D721Med (cell line): ENCODE measurements at regions not wholly inside any gene's neighbourhood (a gene's known extent, or its start where the extent isn't known, plus 50 kb on each side); places are given as distances from the start of the nearest gene placed in this dataset.

Source experiments
- DNase-seq: peaks from one replicate; pipeline ENCODE4 v3.0.0; 2011; ENCODE audit warnings: low spot score; ENCODE audit not compliant: insufficient read length
- FAIRE-seq: peaks from 2 replicates; lab custom pipeline; 2011; peaks lifted over from hg19 to GRCh38; lab: Jason Lieb, UNC
- CTCF ChIP-seq: IDR thresholded peaks from 2 replicates; pipeline ENCODE4 v1.5.1; 2012; ENCODE audit warnings: mild to moderate bottlenecking, control low read depth; ENCODE audit not compliant: insufficient read depth; ENCODE audit errors: missing control alignments

DNA sequence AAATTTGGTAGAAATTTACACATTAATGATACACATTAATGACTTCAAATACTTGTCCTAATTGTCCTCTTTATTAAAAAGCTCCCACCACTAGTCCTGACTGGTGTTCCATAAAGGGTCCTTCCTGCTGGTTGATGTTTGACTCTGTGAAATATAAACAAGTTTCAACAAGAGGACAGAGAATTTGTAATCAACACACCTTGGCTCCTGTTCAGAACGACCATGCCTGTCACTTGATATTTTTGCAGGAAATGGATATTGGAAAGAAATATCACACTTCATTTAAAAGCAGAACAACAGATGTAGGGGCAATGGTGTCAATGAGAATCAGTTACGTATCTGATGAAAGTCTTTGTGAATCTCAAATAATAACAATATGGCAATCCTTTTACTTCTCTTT is 211.7 kb downstream of the ENC1 start:
- DNase-seq (no peak), FAIRE-seq (no peak)
- TF ChIP-seq CTCF, result no peak

- FAIRE-seq, result no peak
- no peak for DNase-seq
- TF ChIP-seq CTCF, result no peak
These were observed 212.3 kb downstream of the ENC1 start for GRCh38 chr5:74428275-74428674.

- no peak for DNase-seq
- no peak for FAIRE-seq
- no peak for TF ChIP-seq CTCF
These were observed 214.0 kb downstream of the ENC1 start for GRCh38 chr5:74426506-74426905.

- no peak for FAIRE-seq
- no peak for DNase-seq
- no peak for TF ChIP-seq CTCF
These were observed 216.2 kb downstream of the ENC1 start for GRCh38 chr5:74424162-74424868.

DNA sequence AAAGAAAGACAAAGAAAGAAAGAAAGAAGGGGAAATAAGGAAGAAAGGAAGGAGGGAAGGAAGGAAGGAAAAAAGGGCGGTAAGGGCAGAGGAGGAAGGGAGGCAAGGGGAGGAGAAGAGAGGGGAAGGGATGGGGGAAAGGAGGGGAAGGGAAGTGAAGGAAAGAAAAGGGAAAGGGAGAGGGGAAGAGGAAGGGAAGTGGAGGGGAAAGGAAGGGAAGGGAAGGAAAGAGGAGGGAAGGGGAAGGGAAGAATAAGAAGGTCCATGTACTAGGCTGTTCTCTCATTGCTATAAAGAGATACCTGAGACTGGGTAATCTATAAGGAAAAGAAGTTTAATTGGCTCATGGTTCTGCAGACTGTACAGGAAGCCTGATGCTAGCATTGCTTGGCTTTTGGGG is 217.1 kb downstream of the ENC1 start:
- no peak for DNase-seq
- no peak for FAIRE-seq

DNA sequence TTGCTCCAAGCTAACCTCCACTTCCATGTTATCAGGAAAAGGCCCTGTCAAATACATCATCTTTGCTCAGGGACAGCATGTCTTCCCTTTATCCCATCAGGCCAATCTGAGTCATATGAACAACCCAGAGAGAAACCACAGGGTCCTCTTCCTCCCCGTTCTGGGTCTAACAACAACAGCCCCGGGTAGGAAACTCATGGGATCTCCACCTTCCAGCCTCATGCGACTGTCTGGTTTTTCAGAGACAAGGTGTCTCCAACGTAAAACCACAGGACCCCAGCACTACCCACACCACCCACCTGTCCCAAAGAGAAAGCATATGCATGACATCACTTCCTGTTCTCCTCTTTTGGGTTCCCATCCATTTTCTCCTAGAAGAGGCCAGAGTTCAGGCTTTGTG is 217.9 kb downstream of the ENC1 start:
- no peak for DNase-seq
- no peak for FAIRE-seq
- no peak for TF ChIP-seq CTCF

More for the DNA sequence above, 217.1 kb downstream of the ENC1 start:
- no peak for TF ChIP-seq CTCF

DNA sequence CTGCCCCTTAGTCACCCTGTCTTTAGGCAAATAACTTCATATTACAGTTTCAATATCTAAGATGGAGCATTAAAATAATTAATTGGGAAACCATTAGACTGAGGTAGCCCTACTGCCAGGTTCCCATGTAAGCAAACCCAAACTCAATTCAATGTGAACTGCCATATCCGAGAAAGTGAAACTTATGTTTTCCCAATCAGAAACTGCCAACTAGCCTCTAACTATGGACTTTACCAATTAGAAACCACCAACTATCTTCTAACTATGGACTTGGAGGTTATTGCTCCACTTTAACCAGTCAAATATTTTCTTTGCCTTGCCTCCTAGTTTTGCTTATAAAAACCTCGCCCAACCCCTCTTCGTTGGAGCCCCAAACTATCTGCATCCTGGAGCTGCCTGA is 218.5 kb downstream of the ENC1 start:
- TF ChIP-seq CTCF, result no peak
- DNase-seq, result no peak
- FAIRE-seq, result no peak
